ENCODE measurements at regions not wholly inside any gene's neighbourhood (a gene's known extent, or its start where the extent isn't known, plus 50 kb on each side); places are given as distances from the start of the nearest gene placed in this dataset.
"Not testable (repeated sequence)": the region's sequence is repeated elsewhere in the genome, so short reads cannot be mapped to it uniquely, and the experiment has no call there.

DNA sequence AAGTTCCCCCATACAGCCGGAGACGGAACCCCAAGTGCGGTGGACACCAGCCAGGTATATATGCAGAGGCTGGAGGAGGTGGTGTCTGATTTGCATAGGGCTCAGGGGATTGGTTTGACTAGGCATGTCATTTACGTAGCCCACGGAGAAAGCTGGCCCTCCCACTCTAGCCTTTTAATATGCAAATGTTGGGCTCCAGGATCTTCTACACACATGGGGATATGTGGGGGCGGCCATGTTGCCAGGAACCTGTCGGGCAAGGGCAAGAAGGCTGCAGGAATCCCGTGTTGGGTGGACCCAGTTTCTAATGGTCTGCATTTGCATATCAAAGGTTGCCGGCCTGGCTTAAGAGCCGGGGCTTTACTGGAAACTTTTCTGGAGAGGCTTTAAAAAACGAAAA lies 57.4 kb downstream of the FTHL17 start:
- H3K4me2 ChIP-seq (ENCODE audit: low read length); CTCF ChIA-PET; H3K27me3 ChIP-seq (ENCODE audit: insufficient read depth, low read length); H3K27ac ChIP-seq (ENCODE audit: low read depth, low read length); H2AFZ ChIP-seq (ENCODE audit: low read depth, low read length, poor library complexity, severe bottlenecking); H3K9me2 ChIP-seq (ENCODE audit: insufficient read depth); H4K20me1 ChIP-seq (ENCODE audit: insufficient read depth); H3K79me2 ChIP-seq (ENCODE audit: insufficient read depth, low read length); ATAC-seq; H3K36me3 ChIP-seq (ENCODE audit: control insufficient read depth in 1 of 2, insufficient read depth in 2 of 2, low read length in 2 of 2); H3K9me3 ChIP-seq (ENCODE audit: control insufficient read depth in 1 of 2, insufficient read depth in 1 of 2, low read depth in 1 of 2, low read length in 2 of 2); BruUV-seq (replicated peaks); H3K4me3 ChIP-seq (replicated peaks in 1 of 2; ENCODE audit: low read depth in 1 of 2, low read length in 2 of 2); DNase-seq (ENCODE audit: low read depth, low spot score); H3K4me1 ChIP-seq (ENCODE audit: control insufficient read depth in 1 of 2, insufficient read depth in 2 of 2, low read length in 2 of 2); POLR2A ChIA-PET; RAD21 ChIA-PET (ENCODE audit: low non-redundant PET in 1 of 2, low total read pairs in 2 of 2, uncharacterized antibody in 2 of 2, unreplicated experiment in 2 of 2); intact Hi-C loops (cut with micrococcal nuclease); H3K9ac ChIP-seq (ENCODE audit: low read length): not testable (repeated sequence)

DNA sequence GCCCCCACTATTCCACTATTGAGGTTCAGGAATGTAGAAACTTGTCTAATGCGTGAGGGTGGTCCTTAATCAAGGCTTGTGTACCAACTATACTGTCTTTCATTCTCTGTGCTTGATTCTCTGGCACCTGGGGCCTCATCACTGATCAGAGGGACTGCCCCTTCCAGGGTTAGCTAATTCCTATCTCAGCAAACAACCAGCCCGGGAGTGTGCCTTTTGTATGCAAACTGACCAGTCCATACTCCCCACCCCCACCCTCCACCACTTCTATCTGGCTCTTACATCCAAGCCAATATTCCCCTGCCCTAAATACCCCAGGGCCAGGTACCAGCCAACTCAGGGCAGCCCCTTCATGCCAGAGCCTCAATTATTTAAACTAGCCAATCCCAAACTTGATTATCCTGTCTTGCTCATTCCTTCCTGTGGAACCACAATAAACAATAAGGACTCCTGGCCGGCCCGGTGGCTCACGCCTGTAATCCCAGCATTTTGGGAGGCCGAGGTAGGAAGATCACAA lies 59.3 kb downstream of the FTHL17 start:
- ATAC-seq (no peak), DNase-seq (ENCODE audit: low read depth, low spot score) (no peak)
- Histone ChIP-seq H3K4me2 (ENCODE audit: low read length) (no peak overlapping the region), H3K4me3 (replicated peaks in 1 of 2; ENCODE audit: low read depth in 1 of 2, low read length in 2 of 2) (no peak overlapping the region), H3K79me2 (ENCODE audit: insufficient read depth, low read length) (no peaks in the 10 kb centered on the region), H3K9me2 (ENCODE audit: insufficient read depth) (no peaks in the 10 kb centered on the region), H3K27me3 (ENCODE audit: insufficient read depth, low read length) (no peaks in the 10 kb centered on the region), H3K27ac (ENCODE audit: low read depth, low read length) (no peak overlapping the region), H3K4me1 (ENCODE audit: control insufficient read depth in 1 of 2, insufficient read depth in 2 of 2, low read length in 2 of 2) (no peaks in the 10 kb centered on the region), H3K9ac (ENCODE audit: low read length) (no peak overlapping the region), H2AFZ (ENCODE audit: low read depth, low read length, poor library complexity, severe bottlenecking) (no peak overlapping the region), H3K9me3 (ENCODE audit: control insufficient read depth in 1 of 2, insufficient read depth in 1 of 2, low read depth in 1 of 2, low read length in 2 of 2) (no peaks in the 10 kb centered on the region), H3K36me3 (ENCODE audit: control insufficient read depth in 1 of 2, insufficient read depth in 2 of 2, low read length in 2 of 2) (no peaks in the 10 kb centered on the region), H4K20me1 (ENCODE audit: insufficient read depth) (no peaks in the 10 kb centered on the region)
- RAD21 ChIA-PET (ENCODE audit: low non-redundant PET in 1 of 2, low total read pairs in 2 of 2, uncharacterized antibody in 2 of 2, unreplicated experiment in 2 of 2) = no interaction called here
- CTCF ChIA-PET = no interaction called here
- no TSS peak for BruUV-seq (replicated peaks)
- TF ChIP-seq SRF (IDR thresholded peaks at IDR 0.05; ENCODE audit: low read depth) (no peak), ZFX (IDR thresholded peaks at IDR 0.05) (no peak), JUND (IDR thresholded peaks at IDR 0.05) (no peak), EGR1 (IDR thresholded peaks at IDR 0.05; ENCODE audit: low read depth) (no peak), TCF7L2 (IDR thresholded peaks at IDR 0.05; ENCODE audit: borderline replicate concordance, extremely low read depth, insufficient read depth, insufficient read length) (no peak), SP1 (IDR thresholded peaks at IDR 0.05; ENCODE audit: low read depth) (no peak), FOSL1 (IDR thresholded peaks at IDR 0.05; ENCODE audit: low read depth) (no peak), CEBPB (IDR thresholded peaks at IDR 0.05; ENCODE audit: low read depth) (no peak), YY1 (IDR thresholded peaks at IDR 0.05; ENCODE audit: extremely low read depth, insufficient replicate concordance, low read depth, low read length) (no peak), SIN3A (IDR thresholded peaks at IDR 0.05; ENCODE audit: low read depth) (no peak), RAD21 (IDR thresholded peaks at IDR 0.05; ENCODE audit: low read depth) (no peak), EZH2phosphoT487 (IDR thresholded peaks at IDR 0.05; ENCODE audit: borderline replicate concordance) (no peak), POLR2A (IDR thresholded peaks at IDR 0.05; ENCODE audit: borderline replicate concordance, extremely low read depth, insufficient read depth, insufficient read length) (no peak), ZNF274 (IDR thresholded peaks at IDR 0.05; ENCODE audit: low read depth, low read length) (no peak)
- TF ChIP-seq, protein P1, sequence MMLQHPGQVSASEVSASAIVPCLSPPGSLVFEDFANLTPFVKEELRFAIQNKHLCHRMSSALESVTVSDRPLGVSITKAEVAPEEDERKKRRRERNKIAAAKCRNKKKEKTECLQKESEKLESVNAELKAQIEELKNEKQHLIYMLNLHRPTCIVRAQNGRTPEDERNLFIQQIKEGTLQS (IDR thresholded peaks at IDR 0.05) = no peak
- TF ChIP-seq, protein P2, sequence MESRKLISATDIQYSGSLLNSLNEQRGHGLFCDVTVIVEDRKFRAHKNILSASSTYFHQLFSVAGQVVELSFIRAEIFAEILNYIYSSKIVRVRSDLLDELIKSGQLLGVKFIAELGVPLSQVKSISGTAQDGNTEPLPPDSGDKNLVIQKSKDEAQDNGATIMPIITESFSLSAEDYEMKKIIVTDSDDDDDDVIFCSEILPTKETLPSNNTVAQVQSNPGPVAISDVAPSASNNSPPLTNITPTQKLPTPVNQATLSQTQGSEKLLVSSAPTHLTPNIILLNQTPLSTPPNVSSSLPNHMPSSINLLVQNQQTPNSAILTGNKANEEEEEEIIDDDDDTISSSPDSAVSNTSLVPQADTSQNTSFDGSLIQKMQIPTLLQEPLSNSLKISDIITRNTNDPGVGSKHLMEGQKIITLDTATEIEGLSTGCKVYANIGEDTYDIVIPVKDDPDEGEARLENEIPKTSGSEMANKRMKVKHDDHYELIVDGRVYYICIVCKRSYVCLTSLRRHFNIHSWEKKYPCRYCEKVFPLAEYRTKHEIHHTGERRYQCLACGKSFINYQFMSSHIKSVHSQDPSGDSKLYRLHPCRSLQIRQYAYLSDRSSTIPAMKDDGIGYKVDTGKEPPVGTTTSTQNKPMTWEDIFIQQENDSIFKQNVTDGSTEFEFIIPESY (IDR thresholded peaks at IDR 0.05; ENCODE audit: extremely low read depth, insufficient replicate concordance, low read length) = no peak
- TF ChIP-seq, protein P3, sequence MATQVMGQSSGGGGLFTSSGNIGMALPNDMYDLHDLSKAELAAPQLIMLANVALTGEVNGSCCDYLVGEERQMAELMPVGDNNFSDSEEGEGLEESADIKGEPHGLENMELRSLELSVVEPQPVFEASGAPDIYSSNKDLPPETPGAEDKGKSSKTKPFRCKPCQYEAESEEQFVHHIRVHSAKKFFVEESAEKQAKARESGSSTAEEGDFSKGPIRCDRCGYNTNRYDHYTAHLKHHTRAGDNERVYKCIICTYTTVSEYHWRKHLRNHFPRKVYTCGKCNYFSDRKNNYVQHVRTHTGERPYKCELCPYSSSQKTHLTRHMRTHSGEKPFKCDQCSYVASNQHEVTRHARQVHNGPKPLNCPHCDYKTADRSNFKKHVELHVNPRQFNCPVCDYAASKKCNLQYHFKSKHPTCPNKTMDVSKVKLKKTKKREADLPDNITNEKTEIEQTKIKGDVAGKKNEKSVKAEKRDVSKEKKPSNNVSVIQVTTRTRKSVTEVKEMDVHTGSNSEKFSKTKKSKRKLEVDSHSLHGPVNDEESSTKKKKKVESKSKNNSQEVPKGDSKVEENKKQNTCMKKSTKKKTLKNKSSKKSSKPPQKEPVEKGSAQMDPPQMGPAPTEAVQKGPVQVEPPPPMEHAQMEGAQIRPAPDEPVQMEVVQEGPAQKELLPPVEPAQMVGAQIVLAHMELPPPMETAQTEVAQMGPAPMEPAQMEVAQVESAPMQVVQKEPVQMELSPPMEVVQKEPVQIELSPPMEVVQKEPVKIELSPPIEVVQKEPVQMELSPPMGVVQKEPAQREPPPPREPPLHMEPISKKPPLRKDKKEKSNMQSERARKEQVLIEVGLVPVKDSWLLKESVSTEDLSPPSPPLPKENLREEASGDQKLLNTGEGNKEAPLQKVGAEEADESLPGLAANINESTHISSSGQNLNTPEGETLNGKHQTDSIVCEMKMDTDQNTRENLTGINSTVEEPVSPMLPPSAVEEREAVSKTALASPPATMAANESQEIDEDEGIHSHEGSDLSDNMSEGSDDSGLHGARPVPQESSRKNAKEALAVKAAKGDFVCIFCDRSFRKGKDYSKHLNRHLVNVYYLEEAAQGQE (IDR thresholded peaks at IDR 0.05; ENCODE audit: low read depth) = no peak
- intact Hi-C loops (cut with micrococcal nuclease) = no loop called here
- POLR2A ChIA-PET = no interaction called here

Measured in HCT116 (cell line).